GM23248 (cell line): ENCODE measurements at regions not wholly inside any gene's neighbourhood (a gene's known extent, or its start where the extent isn't known, plus 50 kb on each side); places are given as distances from the start of the nearest gene placed in this dataset.

ENCODE experiments used
- DNase-seq: peaks from one replicate; pipeline ENCODE4 v3.0.0-alpha.2; 2015
- H2AFZ ChIP-seq: fragments of 200-600 bp; sonication (generic); 2 replicates; pipeline ENCODE4 v1.6.1; 2016; ENCODE audit warnings: antibody characterized with exemption
- H3F3A ChIP-seq: fragments of 200-600 bp; sonication (generic); 2 replicates; pipeline ENCODE4 v1.6.1; 2016; ENCODE audit warnings: mild to moderate bottlenecking, antibody characterized with exemption, mixed run types; ENCODE audit not compliant: insufficient read depth
- H3K27ac ChIP-seq: fragments of 200-600 bp; sonication (generic); 2 replicates; pipeline ENCODE4 v1.5.1; 2016; ENCODE audit warnings: mild to moderate bottlenecking
- H3K27me3 ChIP-seq: fragments of 200-600 bp; sonication (generic); replicated peaks from 2 replicates; pipeline ENCODE4 v1.6.1; 2016; ENCODE audit warnings: mild to moderate bottlenecking; ENCODE audit not compliant: insufficient read depth
- H3K36me3 ChIP-seq: fragments of 200-600 bp; sonication (generic); 2 replicates; pipeline ENCODE4 v1.6.1; 2016; ENCODE audit warnings: low read depth, mild to moderate bottlenecking
- H3K4me1 ChIP-seq: fragments of 200-600 bp; sonication (generic); 2 replicates; pipeline ENCODE4 v1.6.1; 2016; ENCODE audit warnings: mild to moderate bottlenecking; ENCODE audit not compliant: insufficient read depth
- H3K4me2 ChIP-seq: fragments of 200-600 bp; sonication (generic); one replicate; pipeline ENCODE4 v1.6.1; 2016; ENCODE audit warnings: mild to moderate bottlenecking; ENCODE audit not compliant: unreplicated experiment
- H3K4me3 ChIP-seq: fragments of 200-600 bp; sonication (generic); 2 replicates; pipeline ENCODE4 v1.5.1; 2016; ENCODE audit warnings: mild to moderate bottlenecking
- H3K79me2 ChIP-seq: fragments of 200-600 bp; sonication (generic); 2 replicates; pipeline ENCODE4 v1.6.1; 2016; ENCODE audit warnings: mild to moderate bottlenecking; ENCODE audit not compliant: insufficient read depth
- H3K9ac ChIP-seq: fragments of 200-600 bp; sonication (generic); 2 replicates; pipeline ENCODE4 v1.6.1; 2016; ENCODE audit warnings: mild to moderate bottlenecking
- H3K9me2 ChIP-seq: fragments of 200-600 bp; sonication (generic); 2 replicates; pipeline ENCODE4 v1.6.1; 2016; ENCODE audit warnings: mixed run types, mild to moderate bottlenecking, moderate library complexity; ENCODE audit not compliant: insufficient read depth
- H3K9me3 ChIP-seq: fragments of 200-600 bp; sonication (generic); one replicate; pipeline ENCODE4 v1.6.1; 2017; ENCODE audit warnings: low read depth
- H4K20me1 ChIP-seq: fragments of 200-600 bp; sonication (generic); 2 replicates; pipeline ENCODE4 v1.6.0; 2016; ENCODE audit not compliant: insufficient read depth
- EZH2 ChIP-seq: fragments of 200-600 bp; sonication (generic); IDR thresholded peaks from 2 replicates; pipeline ENCODE4 v1.6.1; 2018; ENCODE audit warnings: antibody characterized with exemption, mild to moderate bottlenecking; ENCODE audit not compliant: insufficient read depth, poor library complexity, severe bottlenecking
- EZH2phosphoT487 ChIP-seq: fragments of 200-600 bp; sonication (generic); IDR thresholded peaks from 2 replicates; pipeline ENCODE4 v1.6.1; 2018; ENCODE audit warnings: antibody characterized with exemption, moderate library complexity, mild to moderate bottlenecking, low read depth; ENCODE audit not compliant: insufficient read depth
- WGBS, 2 experiments: methylation state at CpG; one replicate each; pipeline ENCODE4 v1.1.6; 2015 to 2017; ENCODE audit warnings: low lambda C conversion rate in 2 of 2, low coverage in 1 of 2; ENCODE audit errors: missing lambda C conversion rate in 2 of 2; 5-methylcytosine and 5-hydroxymethylcytosine counted together
- in situ Hi-C: fragments of 300-500 bp; cut with MboI; formaldehyde crosslinking; loops from 2 replicates; pipeline ENCODE4 v1.15.0; 2020

DNA sequence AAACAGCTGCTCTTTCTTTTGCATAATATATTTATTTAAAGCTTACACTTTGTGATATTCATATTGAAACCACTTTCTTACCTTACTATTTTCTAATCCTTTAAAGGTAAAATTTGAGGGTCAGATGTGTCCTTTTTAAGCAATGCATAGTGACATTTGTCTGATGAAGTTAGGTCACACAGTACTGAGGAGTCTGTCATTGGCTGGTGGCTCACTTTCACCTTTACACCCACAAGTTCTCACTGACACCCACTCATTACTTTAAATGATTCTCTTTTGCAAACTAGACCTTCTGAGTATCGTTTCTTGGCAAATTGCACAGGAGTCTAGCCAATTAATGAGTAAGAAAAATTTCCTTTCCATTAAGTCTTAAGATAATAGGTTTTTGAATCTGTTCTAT lies 758.3 kb upstream of the ARPP21 start:
- Histone ChIP-seq H3K27me3 (no peaks in the 10 kb centered on the region), H3K79me2 (no peaks in the 10 kb centered on the region), H3K36me3 (no peaks in the 10 kb centered on the region), H3K4me2 (no peak overlapping the region), H3K4me1 (no peaks in the 10 kb centered on the region), H3K9me3 (no peaks in the 10 kb centered on the region), H4K20me1 (no peaks in the 10 kb centered on the region), H3K9ac (no peak overlapping the region), H3K9me2 (no peaks in the 10 kb centered on the region), H3K4me3 (no peak overlapping the region), H3F3A (no peaks in the 10 kb centered on the region), H2AFZ (no peak overlapping the region), H3K27ac (no peak overlapping the region)
- DNase-seq, result no peak
- WGBS, 2 experiments, result 0 to 4% methylated on average over 1 of the region's 1 CpG
- TF ChIP-seq EZH2, result no peak
- TF ChIP-seq EZH2phosphoT487, result no peak
- in situ Hi-C loops, result no loop called here

DNA sequence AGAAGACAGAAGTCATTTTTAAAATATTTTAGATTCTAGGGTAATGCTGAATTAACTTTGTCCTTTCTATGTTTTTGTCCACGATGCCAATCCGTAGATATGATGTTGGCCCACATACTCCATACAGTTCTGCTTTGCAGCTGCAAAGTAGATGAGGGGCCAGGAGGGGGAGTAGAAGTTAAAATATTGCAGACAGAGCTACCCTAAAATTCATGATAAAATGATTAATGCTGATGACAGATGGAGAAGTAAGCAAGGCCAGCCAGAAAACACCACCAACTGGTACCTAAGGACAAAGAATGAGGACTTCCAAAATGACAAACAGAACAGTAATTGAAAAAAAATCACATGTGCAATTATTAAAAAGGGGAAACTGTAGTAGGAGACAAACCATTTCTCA lies 756.6 kb upstream of the ARPP21 start:
- 5 to 9% methylated on average over 2 of the region's 2 CpGs for WGBS, 2 experiments
- in situ Hi-C loops, result no loop called here
- no peak overlapping the region for H3K9ac ChIP-seq

DNA sequence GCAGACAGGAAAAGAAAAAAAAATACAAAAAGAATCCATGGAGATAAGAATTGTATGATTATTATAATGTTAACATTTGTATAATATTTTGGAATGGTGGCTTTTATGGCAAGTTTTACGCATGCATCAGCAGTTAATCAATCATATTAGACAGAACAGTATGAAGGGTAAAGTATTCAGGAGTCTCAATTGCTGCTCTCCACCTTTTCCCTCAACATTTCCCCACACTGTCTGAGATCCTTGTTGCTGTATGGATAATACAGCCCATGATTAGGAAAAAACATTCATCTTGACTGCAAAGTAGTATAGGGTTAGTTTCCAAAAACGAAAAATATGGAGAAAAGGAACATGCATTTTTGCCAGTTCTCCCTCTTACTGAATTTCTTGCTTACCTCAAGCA lies 755.3 kb upstream of the ARPP21 start:
- TF ChIP-seq EZH2 (no peak), EZH2phosphoT487 (no peak)
- Histone ChIP-seq H3K4me3 (no peak overlapping the region), H3K27ac (no peak overlapping the region), H3K27me3 (no peaks in the 10 kb centered on the region), H3F3A (no peaks in the 10 kb centered on the region), H4K20me1 (no peaks in the 10 kb centered on the region), H2AFZ (no peak overlapping the region), H3K4me2 (no peak overlapping the region), H3K79me2 (no peaks in the 10 kb centered on the region), H3K9me2 (no peaks in the 10 kb centered on the region), H3K4me1 (no peaks in the 10 kb centered on the region), H3K9me3 (no peaks in the 10 kb centered on the region), H3K36me3 (no peaks in the 10 kb centered on the region), H3K9ac (no peak overlapping the region)
- 16 to 21% methylated on average over 2 of the region's 2 CpGs for WGBS, 2 experiments
- no peak for DNase-seq
- in situ Hi-C loops, result no loop called here

More for the DNA sequence above, 756.6 kb upstream of the ARPP21 start:
- Histone ChIP-seq H3K79me2 (no peaks in the 10 kb centered on the region), H2AFZ (no peak overlapping the region), H3K9me3 (no peaks in the 10 kb centered on the region), H3F3A (no peaks in the 10 kb centered on the region), H3K4me3 (no peak overlapping the region), H3K36me3 (no peaks in the 10 kb centered on the region), H3K9me2 (no peaks in the 10 kb centered on the region), H4K20me1 (no peaks in the 10 kb centered on the region), H3K27me3 (no peaks in the 10 kb centered on the region), H3K27ac (no peak overlapping the region), H3K4me2 (no peak overlapping the region), H3K4me1 (no peaks in the 10 kb centered on the region)
- DNase-seq, result no peak
- TF ChIP-seq EZH2 (no peak), EZH2phosphoT487 (no peak)

DNA sequence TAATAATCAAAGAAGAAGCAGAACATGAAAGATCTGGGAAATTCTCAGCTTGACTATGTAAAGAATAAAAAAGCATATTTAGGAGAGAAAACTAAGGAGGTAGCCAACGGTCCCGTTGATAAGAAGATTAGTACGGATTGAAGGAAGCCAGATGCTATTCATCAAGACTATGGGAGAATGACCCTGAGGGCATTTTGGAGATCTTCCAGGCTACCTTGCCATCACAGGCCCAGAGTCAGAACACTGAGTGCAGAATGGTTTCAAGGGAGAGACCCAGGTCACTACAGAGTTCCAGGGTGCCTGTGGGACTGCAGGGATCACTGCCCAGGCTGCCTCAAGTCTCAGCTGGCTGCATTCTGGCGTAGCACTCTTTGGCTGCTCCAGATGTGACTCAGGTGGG lies 752.9 kb upstream of the ARPP21 start:
- Histone ChIP-seq H3K36me3 (no peaks in the 10 kb centered on the region), H3K4me2 (no peak overlapping the region), H3K27ac (no peak overlapping the region), H3F3A (no peaks in the 10 kb centered on the region), H3K79me2 (no peaks in the 10 kb centered on the region), H3K4me3 (no peak overlapping the region), H3K4me1 (no peaks in the 10 kb centered on the region), H3K27me3 (no peaks in the 10 kb centered on the region), H3K9ac (no peak overlapping the region), H2AFZ (no peak overlapping the region), H3K9me3 (no peaks in the 10 kb centered on the region), H4K20me1 (no peaks in the 10 kb centered on the region), H3K9me2 (no peaks in the 10 kb centered on the region)
- in situ Hi-C loops, result no loop called here
- DNase-seq, result no peak
- 9 to 15% methylated on average over 4 of the region's 4 CpGs for WGBS, 2 experiments
- no peak for TF ChIP-seq EZH2
- TF ChIP-seq EZH2phosphoT487, result no peak

DNA sequence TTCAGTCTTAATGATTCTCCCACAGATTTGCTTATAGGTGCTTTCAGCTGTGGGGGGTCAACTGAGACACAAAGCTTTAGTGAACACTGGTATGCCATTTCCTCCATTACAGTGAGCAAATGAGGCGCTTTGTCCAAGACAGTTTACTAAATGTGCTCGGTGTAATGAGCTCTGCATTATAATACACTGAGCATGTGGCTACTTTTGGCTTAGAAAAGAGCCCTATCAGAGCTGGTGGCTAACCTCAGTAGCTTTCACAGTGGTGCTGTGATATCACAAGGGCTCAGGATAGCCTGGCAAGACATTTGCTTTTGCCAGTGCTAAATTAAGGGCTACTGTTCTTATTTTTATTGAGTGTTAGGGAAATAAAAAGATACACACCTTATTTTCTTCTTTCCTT lies 749.7 kb upstream of the ARPP21 start:
- no peaks in the 10 kb centered on the region for H3K36me3 ChIP-seq
- no peaks in the 10 kb centered on the region for H3K9me3 ChIP-seq
- no peak overlapping the region for H3K4me3 ChIP-seq
- WGBS, 2 experiments, result 16 to 22% methylated on average over 2 of the region's 2 CpGs
- TF ChIP-seq EZH2 (no peak), EZH2phosphoT487 (no peak)
- no peaks in the 10 kb centered on the region for H3K27me3 ChIP-seq
- no peaks in the 10 kb centered on the region for H4K20me1 ChIP-seq
- no peaks in the 10 kb centered on the region for H3K9me2 ChIP-seq
- no peaks in the 10 kb centered on the region for H3K79me2 ChIP-seq
- DNase-seq, result no peak
- H3F3A ChIP-seq, result no peaks in the 10 kb centered on the region
- H3K27ac ChIP-seq, result no peak overlapping the region
- no peak overlapping the region for H3K9ac ChIP-seq
- no peak overlapping the region for H3K4me2 ChIP-seq
- no peak overlapping the region for H2AFZ ChIP-seq
- in situ Hi-C loops, result no loop called here
- no peaks in the 10 kb centered on the region for H3K4me1 ChIP-seq
